ENCODE measurements at regions not wholly inside any gene's neighbourhood (a gene's known extent, or its start where the extent isn't known, plus 50 kb on each side); places are given as distances from the start of the nearest gene placed in this dataset.

DNA sequence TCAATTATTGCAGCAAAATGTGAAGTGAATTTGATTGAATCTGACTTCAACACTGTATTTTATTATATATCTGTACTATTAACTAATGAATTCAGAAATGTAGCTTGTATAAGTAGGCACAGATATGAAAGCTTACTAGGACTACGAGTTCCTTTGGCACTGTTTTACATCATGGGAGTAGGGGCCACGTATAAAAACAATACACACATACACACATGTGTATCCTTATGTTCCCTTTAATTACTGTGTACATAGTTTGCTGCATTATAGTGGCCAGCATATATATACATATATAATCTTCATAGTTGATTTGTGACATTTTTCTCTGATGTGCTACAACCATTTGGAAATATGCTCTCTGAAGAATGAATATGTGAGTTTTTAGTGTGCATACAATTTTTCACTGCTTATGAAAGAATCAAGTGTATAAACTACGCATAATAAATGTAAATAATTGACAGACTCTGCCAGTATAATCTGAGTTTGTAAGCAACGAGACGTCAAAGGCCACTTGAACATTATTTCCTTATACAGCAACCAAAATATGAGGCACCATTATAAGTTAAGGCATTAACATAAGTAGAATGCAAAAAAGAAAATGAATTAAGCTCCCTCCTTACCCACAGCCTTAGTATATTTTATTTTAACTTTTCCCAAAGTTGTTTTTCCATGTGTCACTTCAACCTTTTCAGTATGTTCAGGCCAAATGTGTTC lies 98.1 kb upstream of the GALNT5 start:
- H3K4me1 Mint-ChIP-seq (ENCODE audit: unreplicated experiment), result no peaks in the 10 kb centered on the region
- no peaks in the 10 kb centered on the region for H3K27me3 Mint-ChIP-seq
- no peak overlapping the region for H3K27ac Mint-ChIP-seq
- TF ChIP-seq CTCF (conservative IDR thresholded peaks at IDR 0.05), result no peak
- DNase-seq (ENCODE audit: extremely low spot score, unreplicated experiment), result no peak
- no peaks in the 10 kb centered on the region for H3K36me3 Mint-ChIP-seq
- no peaks in the 10 kb centered on the region for H3K9me3 Mint-ChIP-seq
- no peak overlapping the region for H3K4me3 Mint-ChIP-seq

DNA sequence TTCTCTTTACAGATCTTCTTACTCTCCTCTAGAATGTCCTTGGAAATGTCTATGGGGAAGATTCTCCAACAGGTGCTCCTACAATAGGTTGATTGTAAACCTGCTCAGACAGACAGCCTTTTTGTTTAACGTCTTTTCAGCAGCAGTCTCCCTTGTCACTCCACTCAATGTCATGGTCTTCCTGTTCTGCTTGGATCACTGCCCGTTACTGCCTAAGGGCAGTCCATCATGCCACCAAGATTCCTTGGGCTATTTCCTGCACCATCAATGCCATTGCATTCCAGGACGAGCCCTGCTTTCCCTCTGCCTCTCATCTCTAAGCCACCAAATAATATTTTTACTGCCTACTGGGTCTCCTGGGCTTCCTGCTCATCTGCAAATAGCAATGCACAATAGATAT lies 97.4 kb upstream of the GALNT5 start:
- TF ChIP-seq CTCF (conservative IDR thresholded peaks at IDR 0.05), result no peak
- H3K4me3 Mint-ChIP-seq, result no peak overlapping the region
- no peak overlapping the region for H3K27ac Mint-ChIP-seq
- no peaks in the 10 kb centered on the region for H3K9me3 Mint-ChIP-seq
- H3K36me3 Mint-ChIP-seq, result no peaks in the 10 kb centered on the region
- no peaks in the 10 kb centered on the region for H3K27me3 Mint-ChIP-seq
- no peaks in the 10 kb centered on the region for H3K4me1 Mint-ChIP-seq (ENCODE audit: unreplicated experiment)
- DNase-seq (ENCODE audit: extremely low spot score, unreplicated experiment), result no peak

- no peaks in the 10 kb centered on the region for H3K9me3 Mint-ChIP-seq
- H3K27ac Mint-ChIP-seq, result no peak overlapping the region
- H3K4me3 Mint-ChIP-seq, result no peak overlapping the region
- TF ChIP-seq CTCF (conservative IDR thresholded peaks at IDR 0.05), result no peak
- H3K36me3 Mint-ChIP-seq, result no peaks in the 10 kb centered on the region
- DNase-seq (ENCODE audit: extremely low spot score, unreplicated experiment), result no peak
- H3K4me1 Mint-ChIP-seq (ENCODE audit: unreplicated experiment), result no peaks in the 10 kb centered on the region
- no peaks in the 10 kb centered on the region for H3K27me3 Mint-ChIP-seq
These were observed 93.1 kb upstream of the GALNT5 start for GRCh38 chr2:157164370-157164769.

- TF ChIP-seq CTCF (conservative IDR thresholded peaks at IDR 0.05), result no peak
These were observed 92.6 kb upstream of the GALNT5 start for GRCh38 chr2:157164891-157165290.

DNA sequence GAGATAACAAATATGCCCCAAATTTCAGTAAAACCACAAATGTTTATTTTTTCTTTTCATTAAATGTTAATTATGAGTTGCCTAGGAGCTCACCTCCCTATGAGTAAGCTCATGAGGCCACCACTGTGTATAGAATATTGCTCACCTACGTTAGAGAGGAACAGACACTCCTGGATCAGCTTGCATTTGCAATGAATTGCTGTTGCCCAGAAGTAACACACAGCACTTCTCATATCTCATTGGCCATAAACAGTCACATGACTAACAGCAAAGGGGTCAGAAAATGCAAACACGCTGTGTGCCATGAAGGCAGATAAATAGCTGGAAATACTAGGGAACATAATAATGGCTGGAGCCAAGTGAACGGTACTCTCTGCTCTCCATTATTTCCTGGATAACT lies 89.0 kb upstream of the GALNT5 start:
- Mint-ChIP-seq H3K4me1 (ENCODE audit: unreplicated experiment) (peaks cover 2% of the 10 kb centered on the region), H3K9me3 (no peaks in the 10 kb centered on the region), H3K36me3 (no peaks in the 10 kb centered on the region), H3K27me3 (no peaks in the 10 kb centered on the region), H3K4me3 (no peak overlapping the region), H3K27ac (no peak overlapping the region)
- no peak for DNase-seq (ENCODE audit: extremely low spot score, unreplicated experiment)
- no peak for TF ChIP-seq CTCF (conservative IDR thresholded peaks at IDR 0.05)

More at GRCh38 chr2:157164891-157165290, 92.6 kb upstream of the GALNT5 start:
- Mint-ChIP-seq H3K4me3 (no peak overlapping the region), H3K27ac (no peak overlapping the region), H3K27me3 (no peaks in the 10 kb centered on the region), H3K4me1 (ENCODE audit: unreplicated experiment) (no peaks in the 10 kb centered on the region), H3K36me3 (no peaks in the 10 kb centered on the region), H3K9me3 (no peaks in the 10 kb centered on the region)
- DNase-seq (ENCODE audit: extremely low spot score, unreplicated experiment), result no peak
